Mammary epithelial cell (primary cell): ENCODE measurements at regions not wholly inside any gene's neighbourhood (a gene's known extent, or its start where the extent isn't known, plus 50 kb on each side); places are given as distances from the start of the nearest gene placed in this dataset.

Experiments used
- CTCF ChIP-seq, 2 donors: IDR thresholded peaks in 1 of 2; conservative IDR thresholded peaks in 1 of 2; 2 replicates each; pipeline ENCODE4 v1.5.1; 2011 to 2012; ENCODE audit warnings: inconsistent platforms in 2 of 2, low read length in 2 of 2, mild to moderate bottlenecking in 2 of 2, control low read depth in 1 of 2, low read depth in 1 of 2; ENCODE audit not compliant: insufficient read depth in 1 of 2; ENCODE audit errors: extremely low read depth in 1 of 2
- EZH2 ChIP-seq: IDR thresholded peaks from 2 replicates; pipeline ENCODE4 v1.6.1; 2012; ENCODE audit warnings: low read length, inconsistent platforms, borderline replicate concordance

- TF ChIP-seq CTCF (conservative IDR thresholded peaks at IDR 0.05 in 1 of 2, IDR thresholded peaks at IDR 0.05 in 1 of 2; ENCODE audit: extremely low read depth in 1 of 2, insufficient read depth in 1 of 2, low read depth in 1 of 2, low read length in 2 of 2) (no peak), EZH2 (no peak)
Observed at GRCh38 chr13:76463314-76463713, 422.9 kb downstream of the KCTD12 start.
